ENCODE measurements at regions not wholly inside any gene's neighbourhood (a gene's known extent, or its start where the extent isn't known, plus 50 kb on each side); places are given as distances from the start of the nearest gene placed in this dataset.

DNA sequence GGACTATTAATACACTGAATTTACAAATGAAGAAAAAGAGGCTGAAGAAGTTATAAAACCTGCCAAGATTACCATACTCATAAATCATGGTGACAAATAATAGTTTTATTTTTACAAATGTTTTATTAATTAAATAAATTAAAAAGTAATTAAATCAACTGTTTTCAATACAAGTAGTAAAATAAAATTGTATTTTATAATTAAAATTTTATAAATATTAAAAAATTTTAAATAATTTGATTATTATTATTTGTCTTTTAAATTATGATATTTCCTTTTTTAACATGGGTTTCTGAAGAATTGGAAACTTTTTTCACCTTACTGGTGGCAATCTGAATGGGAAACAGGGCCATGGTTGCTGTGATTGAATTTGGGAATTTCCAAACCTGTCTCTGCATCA is 177.3 kb upstream of the TSHZ2 start:
- Histone ChIP-seq H3K9ac (ENCODE audit: insufficient read depth, low read length) (no peak overlapping the region), H3K27me3 (ENCODE audit: control insufficient read depth, insufficient read depth, low read length) (no peaks in the 10 kb centered on the region), H3K9me3 (ENCODE audit: control insufficient read depth, insufficient read depth, low read depth, low read length) (no peaks in the 10 kb centered on the region), H4K20me1 (ENCODE audit: control insufficient read depth, extremely low read depth, insufficient read depth, low read length) (no peaks in the 10 kb centered on the region), H3K4me2 (ENCODE audit: extremely low read depth, insufficient read depth, low read length) (no peak overlapping the region), H3K4me1 (ENCODE audit: control insufficient read depth, extremely low read depth, insufficient read depth, low read length) (no peaks in the 10 kb centered on the region), H3K4me3 (replicated peaks in 1 of 4; ENCODE audit: control extremely low read depth in 1 of 4, insufficient read depth in 1 of 4, low read depth in 3 of 4, low read length in 4 of 4) (no peak overlapping the region), H3K79me2 (ENCODE audit: control insufficient read depth, insufficient read depth, low read length) (no peaks in the 10 kb centered on the region), H2AFZ (ENCODE audit: low read length) (no peak overlapping the region), H3K27ac (ENCODE audit: insufficient read depth, low read length) (no peak overlapping the region), H3K36me3 (ENCODE audit: control insufficient read depth, insufficient read depth, low read length) (no peaks in the 10 kb centered on the region)
- no peak for DNase-seq (ENCODE audit: low read depth in 2 of 2)
- TF ChIP-seq EZH2 (IDR thresholded peaks at IDR 0.05; ENCODE audit: low read length, missing control alignments) = no peak
- TF ChIP-seq, protein P1, sequence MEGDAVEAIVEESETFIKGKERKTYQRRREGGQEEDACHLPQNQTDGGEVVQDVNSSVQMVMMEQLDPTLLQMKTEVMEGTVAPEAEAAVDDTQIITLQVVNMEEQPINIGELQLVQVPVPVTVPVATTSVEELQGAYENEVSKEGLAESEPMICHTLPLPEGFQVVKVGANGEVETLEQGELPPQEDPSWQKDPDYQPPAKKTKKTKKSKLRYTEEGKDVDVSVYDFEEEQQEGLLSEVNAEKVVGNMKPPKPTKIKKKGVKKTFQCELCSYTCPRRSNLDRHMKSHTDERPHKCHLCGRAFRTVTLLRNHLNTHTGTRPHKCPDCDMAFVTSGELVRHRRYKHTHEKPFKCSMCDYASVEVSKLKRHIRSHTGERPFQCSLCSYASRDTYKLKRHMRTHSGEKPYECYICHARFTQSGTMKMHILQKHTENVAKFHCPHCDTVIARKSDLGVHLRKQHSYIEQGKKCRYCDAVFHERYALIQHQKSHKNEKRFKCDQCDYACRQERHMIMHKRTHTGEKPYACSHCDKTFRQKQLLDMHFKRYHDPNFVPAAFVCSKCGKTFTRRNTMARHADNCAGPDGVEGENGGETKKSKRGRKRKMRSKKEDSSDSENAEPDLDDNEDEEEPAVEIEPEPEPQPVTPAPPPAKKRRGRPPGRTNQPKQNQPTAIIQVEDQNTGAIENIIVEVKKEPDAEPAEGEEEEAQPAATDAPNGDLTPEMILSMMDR (conservative IDR thresholded peaks at IDR 0.05 in 1 of 2, IDR thresholded peaks at IDR 0.05 in 1 of 2; ENCODE audit: low read depth in 1 of 2, low read length in 2 of 2) = no peak

- Histone ChIP-seq H3K4me2 (ENCODE audit: extremely low read depth, insufficient read depth, low read length) (no peak overlapping the region), H3K9ac (ENCODE audit: insufficient read depth, low read length) (no peak overlapping the region), H3K79me2 (ENCODE audit: control insufficient read depth, insufficient read depth, low read length) (no peaks in the 10 kb centered on the region), H3K4me1 (ENCODE audit: control insufficient read depth, extremely low read depth, insufficient read depth, low read length) (no peaks in the 10 kb centered on the region), H3K27ac (ENCODE audit: insufficient read depth, low read length) (no peak overlapping the region), H3K9me3 (ENCODE audit: control insufficient read depth, insufficient read depth, low read depth, low read length) (no peaks in the 10 kb centered on the region), H3K4me3 (replicated peaks in 1 of 4; ENCODE audit: control extremely low read depth in 1 of 4, insufficient read depth in 1 of 4, low read depth in 3 of 4, low read length in 4 of 4) (no peak overlapping the region), H3K36me3 (ENCODE audit: control insufficient read depth, insufficient read depth, low read length) (no peaks in the 10 kb centered on the region), H2AFZ (ENCODE audit: low read length) (no peak overlapping the region), H4K20me1 (ENCODE audit: control insufficient read depth, extremely low read depth, insufficient read depth, low read length) (no peaks in the 10 kb centered on the region), H3K27me3 (ENCODE audit: control insufficient read depth, insufficient read depth, low read length) (no peaks in the 10 kb centered on the region)
- no peak for DNase-seq (ENCODE audit: low read depth in 2 of 2)
- no peak for TF ChIP-seq EZH2 (IDR thresholded peaks at IDR 0.05; ENCODE audit: low read length, missing control alignments)
- TF ChIP-seq, protein P1 (conservative IDR thresholded peaks at IDR 0.05 in 1 of 2, IDR thresholded peaks at IDR 0.05 in 1 of 2; ENCODE audit: low read depth in 1 of 2, low read length in 2 of 2) = no peak
Observed at GRCh38 chr20:52793339-52793963, 178.7 kb upstream of the TSHZ2 start.

- Histone ChIP-seq H3K36me3 (ENCODE audit: control insufficient read depth, insufficient read depth, low read length) (no peaks in the 10 kb centered on the region), H3K79me2 (ENCODE audit: control insufficient read depth, insufficient read depth, low read length) (no peaks in the 10 kb centered on the region)
- no peak for DNase-seq (ENCODE audit: low read depth in 2 of 2)
Observed at GRCh38 chr20:52791091-52791490, 181.1 kb upstream of the TSHZ2 start.

More at GRCh38 chr20:52791091-52791490, 181.1 kb upstream of the TSHZ2 start:
- no peak overlapping the region for H3K9ac ChIP-seq (ENCODE audit: insufficient read depth, low read length)
- TF ChIP-seq, protein P1 (conservative IDR thresholded peaks at IDR 0.05 in 1 of 2, IDR thresholded peaks at IDR 0.05 in 1 of 2; ENCODE audit: low read depth in 1 of 2, low read length in 2 of 2) = no peak
- TF ChIP-seq EZH2 (IDR thresholded peaks at IDR 0.05; ENCODE audit: low read length, missing control alignments) = no peak
- H3K27me3 ChIP-seq (ENCODE audit: control insufficient read depth, insufficient read depth, low read length) = no peaks in the 10 kb centered on the region
- no peaks in the 10 kb centered on the region for H3K9me3 ChIP-seq (ENCODE audit: control insufficient read depth, insufficient read depth, low read depth, low read length)
- no peak overlapping the region for H3K4me3 ChIP-seq (replicated peaks in 1 of 4; ENCODE audit: control extremely low read depth in 1 of 4, insufficient read depth in 1 of 4, low read depth in 3 of 4, low read length in 4 of 4)
- H3K27ac ChIP-seq (ENCODE audit: insufficient read depth, low read length) = no peak overlapping the region
- H4K20me1 ChIP-seq (ENCODE audit: control insufficient read depth, extremely low read depth, insufficient read depth, low read length) = no peaks in the 10 kb centered on the region
- no peak overlapping the region for H2AFZ ChIP-seq (ENCODE audit: low read length)
- no peak overlapping the region for H3K4me2 ChIP-seq (ENCODE audit: extremely low read depth, insufficient read depth, low read length)
- H3K4me1 ChIP-seq (ENCODE audit: control insufficient read depth, extremely low read depth, insufficient read depth, low read length) = no peaks in the 10 kb centered on the region
